NCI-H1417 (cell line): ENCODE measurements at regions not wholly inside any gene's neighbourhood (a gene's known extent, or its start where the extent isn't known, plus 50 kb on each side); places are given as distances from the start of the nearest gene placed in this dataset.
"Not testable (repeated sequence)": the region's sequence is repeated elsewhere in the genome, so short reads cannot be mapped to it uniquely, and the experiment has no call there.

Experiments
- DNase-seq, 3 experiments: peaks; one replicate each; lab custom pipeline; 2025; lab: John Stamatoyannopoulos, UW

DNA sequence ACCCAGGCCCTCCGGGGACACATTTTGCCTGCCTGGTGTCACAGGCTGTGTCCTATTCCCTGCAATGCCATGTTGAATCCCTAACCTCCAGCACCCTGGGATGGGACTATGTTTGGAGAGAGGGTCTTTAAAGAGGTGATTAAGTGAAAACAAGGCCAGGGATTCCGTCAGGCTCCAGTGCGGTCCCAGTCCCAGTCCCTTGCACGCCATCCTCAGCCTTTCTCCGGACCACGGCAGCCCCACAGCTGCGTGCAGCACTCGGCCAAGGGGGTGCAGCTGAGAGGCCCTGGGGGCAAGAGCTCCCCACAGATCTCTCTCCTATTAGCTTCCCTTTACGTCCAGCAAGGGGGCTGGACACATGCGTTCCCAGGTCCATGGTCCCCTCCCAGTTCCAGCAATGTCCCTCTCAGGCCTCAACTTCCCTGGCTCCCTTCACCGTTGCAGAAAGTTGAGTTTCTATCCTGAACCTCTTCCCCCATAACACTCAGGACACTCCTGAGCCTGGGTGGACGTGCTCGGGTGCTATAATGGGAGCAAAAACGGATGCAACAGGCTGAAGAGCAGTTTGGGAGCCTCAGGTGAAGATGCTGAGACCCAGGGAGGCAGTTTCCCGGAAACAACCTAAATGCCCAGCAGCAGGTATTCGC is 1422.7 kb downstream of the BRD1 start:
- DNase-seq, result no peak

DNA sequence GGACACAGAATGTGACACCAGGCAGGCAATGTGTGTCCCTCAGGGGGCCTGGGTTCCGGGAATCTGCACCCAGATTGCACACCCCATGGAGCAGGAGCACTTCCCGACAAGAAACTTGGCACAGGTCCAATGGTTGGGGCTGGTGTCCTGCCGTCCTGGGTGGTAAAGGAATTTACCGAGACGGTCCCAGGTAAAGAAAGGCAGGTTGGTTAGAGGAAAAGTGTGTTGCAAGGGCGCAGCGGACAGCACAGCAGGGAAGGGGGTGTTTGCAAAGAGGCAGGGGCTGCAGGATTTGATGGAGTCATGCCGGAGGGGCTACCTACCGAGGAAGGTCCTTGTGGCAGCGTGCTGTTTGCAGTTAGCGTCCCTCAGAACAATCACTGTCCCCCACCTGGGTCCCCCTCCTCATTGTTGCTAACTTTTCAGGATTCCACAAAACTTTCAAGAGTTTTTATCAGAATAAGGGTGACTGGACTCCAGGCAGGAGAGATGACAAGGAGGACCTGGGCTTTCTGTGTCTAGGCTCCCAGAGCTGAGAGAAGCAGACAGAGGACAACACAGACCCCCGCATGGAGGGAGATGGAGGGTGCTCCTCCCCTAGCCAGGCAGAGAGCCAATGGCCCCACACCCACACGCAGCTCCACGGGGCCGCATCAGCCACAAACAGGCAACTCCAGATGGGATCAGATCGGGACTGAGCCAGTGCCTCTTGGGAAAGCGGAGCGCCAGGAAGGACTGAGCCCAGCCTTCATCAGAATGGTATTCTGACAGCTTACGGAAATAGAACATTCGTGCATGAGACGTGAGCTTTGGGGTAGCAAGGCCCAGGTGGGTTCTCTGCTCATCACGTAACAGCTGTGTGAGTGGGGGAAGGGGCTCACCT is 1423.9 kb downstream of the BRD1 start:
- no peak for DNase-seq

DNA sequence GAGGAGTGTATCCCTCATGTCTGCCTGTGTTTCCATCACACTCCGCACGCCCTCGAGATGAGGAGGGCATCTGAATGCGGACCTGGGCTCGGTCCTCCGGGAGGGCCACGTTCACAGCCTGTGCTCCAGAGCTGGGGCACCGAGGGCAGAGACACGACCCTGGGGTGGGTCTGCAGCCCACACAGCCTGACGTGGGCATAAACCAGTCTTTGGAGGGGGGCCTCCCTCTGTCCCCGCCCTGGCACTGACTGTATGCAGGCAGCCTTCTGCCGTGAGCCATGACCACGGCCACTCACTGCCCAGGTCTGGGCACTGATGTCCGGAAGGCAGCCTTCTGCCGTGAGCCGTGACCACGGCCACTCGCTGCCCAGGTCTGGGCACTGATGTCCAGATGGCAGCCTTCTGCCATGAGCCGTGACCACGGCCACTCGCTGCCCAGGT is 1425.1 kb downstream of the BRD1 start:
- DNase-seq, result no peak

DNA sequence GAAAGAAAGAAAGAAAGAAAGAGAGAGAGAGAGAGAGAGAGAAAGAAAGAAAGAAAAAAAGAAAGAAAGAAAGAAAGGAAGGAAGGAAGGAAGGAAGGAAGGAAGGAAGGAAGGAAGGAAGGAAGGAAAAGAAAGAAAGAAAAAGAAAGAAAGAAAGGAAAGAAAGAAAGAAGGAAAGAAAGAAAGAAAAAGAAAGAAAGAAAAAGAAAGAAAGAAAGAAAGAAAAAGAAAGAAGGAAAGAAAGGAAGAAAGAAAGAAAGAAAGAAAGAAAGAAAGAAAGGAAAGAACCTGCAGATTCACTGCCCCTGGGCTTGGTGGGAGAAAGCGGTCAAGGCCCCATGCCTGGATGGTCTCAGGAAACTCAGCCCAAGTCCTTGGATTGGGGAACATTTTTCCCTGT is 1426.2 kb downstream of the BRD1 start:
- not testable (repeated sequence) for DNase-seq

DNA sequence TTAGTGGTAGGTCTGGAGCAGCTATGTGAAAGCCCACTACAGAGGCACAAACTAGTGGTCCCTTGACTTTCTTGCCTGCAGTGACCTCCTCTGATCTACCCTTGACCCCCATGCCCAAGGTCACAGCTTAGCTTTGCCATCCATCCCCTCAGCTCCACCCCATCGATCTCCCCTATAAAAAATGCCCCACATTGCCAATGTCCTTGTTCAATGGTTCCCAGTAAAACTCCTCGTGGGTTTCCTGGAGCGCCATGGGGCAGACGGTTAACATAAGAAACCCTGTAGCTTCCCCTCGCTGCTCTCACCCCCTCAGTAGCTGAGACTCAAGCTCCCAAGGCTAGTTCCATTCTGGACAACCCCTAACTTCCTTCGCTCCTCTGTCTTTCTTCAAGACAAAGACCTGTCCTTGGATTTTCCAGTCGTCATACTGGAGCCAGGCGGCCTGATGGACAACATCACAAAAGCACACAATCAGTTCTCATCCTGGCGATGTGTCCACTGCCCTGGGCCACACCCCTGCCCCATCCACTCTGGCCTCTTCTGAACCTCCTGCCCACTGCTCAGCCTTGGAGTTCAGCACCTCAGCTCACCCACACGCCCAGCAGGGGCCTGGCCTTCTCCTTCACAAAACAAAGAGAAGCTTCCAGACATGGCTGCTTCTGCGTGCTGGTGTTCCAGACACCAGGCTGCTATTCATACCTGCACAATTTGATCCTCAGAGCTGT is 1429.3 kb downstream of the BRD1 start:
- DNase-seq, result no peak

DNA sequence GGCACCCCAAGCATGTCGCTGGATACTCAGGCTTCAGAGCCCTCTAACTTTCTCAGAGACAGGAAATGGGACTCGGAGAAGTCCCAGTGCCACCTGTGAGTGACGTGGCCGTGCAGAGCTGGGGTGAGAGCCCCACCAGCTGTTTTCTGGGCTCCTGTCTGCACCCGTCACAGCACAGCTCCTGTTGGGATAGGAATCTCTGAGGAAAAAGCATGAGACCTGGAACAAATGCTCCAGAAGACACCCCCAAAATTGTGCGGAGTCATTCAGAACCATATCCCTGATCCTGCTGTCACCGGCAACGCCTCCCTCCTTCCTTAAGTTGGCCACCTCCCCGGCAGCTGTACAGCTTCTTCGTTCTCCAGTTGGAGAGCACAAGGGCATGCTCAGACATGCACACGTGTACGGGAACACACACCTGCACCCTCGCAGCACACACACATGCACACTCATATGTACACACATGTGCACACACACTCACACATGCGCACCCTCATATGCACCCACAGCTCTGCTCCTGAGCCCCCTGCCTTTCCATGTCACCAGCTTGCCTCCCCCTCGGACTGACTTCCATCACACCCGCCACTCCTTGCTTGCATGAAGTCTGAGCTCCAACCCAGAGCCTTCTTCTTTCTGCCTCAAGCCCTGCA is 1430.0 kb downstream of the BRD1 start:
- DNase-seq, result no peak

GRCh38 chr22:48396785-48397530 is 1430.7 kb downstream of the BRD1 start:
- DNase-seq, result no peak

DNA sequence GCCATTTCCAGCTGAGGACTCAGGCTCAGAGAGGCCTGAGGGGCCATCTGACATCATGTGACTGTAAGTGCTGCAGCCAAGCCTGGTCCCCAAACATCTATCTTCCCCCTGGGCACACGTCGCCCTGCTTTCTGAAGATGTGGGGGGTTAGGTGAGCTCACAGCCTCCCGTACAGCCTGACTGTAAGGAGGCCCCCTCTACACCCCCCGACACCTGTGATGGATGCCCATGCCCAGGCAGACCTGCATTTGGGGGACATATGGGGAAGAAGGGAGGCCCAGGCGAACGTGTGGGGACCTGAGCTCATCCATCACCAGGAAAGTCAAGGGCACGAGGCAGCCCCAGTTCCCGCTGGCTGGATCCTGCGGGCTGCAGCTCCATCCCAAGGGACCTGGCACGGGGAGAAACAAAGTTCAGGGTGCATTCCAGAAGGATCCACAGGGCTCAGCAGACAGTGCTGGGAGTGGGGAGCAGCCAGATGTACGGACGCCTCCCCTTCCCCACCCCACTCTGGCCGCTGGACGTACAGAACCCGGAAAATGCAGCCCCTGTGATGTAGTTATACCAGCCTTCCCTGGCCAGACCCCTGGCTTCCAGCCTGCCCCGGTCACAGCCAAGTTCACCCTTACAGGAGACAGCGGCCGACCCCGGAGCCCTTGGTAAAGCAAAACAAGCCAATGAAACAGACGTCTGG is 1431.4 kb downstream of the BRD1 start:
- no peak for DNase-seq

- DNase-seq, result no peak
Observed at GRCh38 chr22:48395201-48395600, 1432.5 kb downstream of the BRD1 start.

GRCh38 chr22:48394787-48395186 is 1432.9 kb downstream of the BRD1 start:
- no peak for DNase-seq

- DNase-seq, result no peak
Observed at GRCh38 chr22:48393885-48394284, 1433.8 kb downstream of the BRD1 start.

- DNase-seq, result no peak
Observed at GRCh38 chr22:48393041-48393370, 1434.7 kb downstream of the BRD1 start.

DNA sequence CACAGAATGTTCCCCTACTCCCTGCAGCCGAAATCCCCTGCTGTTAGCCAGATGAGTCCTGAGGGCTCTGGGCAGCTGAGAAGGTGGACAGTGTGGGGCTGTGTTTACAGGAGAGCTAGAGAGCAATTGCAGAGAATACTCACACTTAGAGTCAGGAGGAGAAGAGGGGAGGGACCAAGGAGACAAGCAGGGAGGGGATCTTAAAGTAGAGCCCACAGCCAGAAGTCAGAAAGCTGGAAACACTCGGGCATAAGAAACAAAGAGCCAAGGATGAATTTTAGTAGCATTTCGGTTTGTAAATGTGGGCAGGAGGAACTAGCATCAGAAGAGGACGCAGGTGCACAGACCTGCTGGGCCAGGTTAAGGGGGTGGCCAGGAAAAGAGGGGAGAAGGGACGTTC is 1435.9 kb downstream of the BRD1 start:
- peak in 1 of 3 experiments; percentile 18 for DNase-seq

DNA sequence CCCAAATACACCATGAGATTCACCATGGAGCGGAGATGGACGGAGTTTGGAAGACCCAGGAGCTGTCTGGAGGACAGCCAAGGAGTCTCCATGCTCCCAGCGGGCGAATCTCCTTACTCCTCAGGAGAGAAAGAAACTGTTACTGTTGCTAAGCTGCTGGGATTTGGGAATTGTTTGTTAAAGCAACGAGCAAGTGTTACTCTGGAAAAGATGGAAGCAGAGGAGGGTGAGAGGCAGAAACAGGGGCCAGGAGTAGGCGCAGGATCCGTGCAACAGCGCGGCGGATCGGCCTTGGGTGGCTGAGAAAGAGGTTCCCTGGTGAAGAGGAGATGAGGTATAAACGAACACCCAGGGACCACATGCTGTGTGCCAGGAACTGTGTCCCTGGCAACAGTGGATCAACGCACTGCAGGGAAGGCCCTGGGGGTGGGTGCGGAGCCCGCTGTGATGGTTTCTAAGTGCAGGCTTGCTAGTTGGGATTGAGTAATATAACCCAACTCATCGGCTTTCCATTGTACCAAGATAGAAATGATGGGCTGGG is 1436.4 kb downstream of the BRD1 start:
- peak in 2 of 3 experiments; percentile 2 to 47 for DNase-seq

- DNase-seq, result no peak
Observed at GRCh38 chr22:48389916-48390315, 1437.8 kb downstream of the BRD1 start.

DNA sequence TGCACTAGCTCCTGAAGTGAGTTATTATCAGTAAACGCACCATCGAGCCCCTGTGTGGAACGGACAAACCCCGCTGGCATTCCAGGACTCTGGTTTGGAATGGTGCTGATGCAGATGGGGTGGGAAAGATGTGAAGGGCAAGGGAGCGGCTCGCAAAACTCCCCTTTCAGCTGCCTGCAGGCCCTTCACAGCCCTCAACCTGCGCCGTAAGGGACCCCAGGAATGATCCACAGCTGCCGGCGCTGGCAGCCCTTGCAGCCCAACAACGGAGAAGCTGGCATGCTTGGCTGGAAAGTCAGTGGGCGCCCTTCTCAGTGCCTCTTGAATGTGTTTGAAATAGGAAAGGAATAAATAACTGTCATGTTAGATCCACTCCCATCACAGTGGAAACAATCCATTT is 1445.5 kb downstream of the BRD1 start:
- no peak for DNase-seq

DNA sequence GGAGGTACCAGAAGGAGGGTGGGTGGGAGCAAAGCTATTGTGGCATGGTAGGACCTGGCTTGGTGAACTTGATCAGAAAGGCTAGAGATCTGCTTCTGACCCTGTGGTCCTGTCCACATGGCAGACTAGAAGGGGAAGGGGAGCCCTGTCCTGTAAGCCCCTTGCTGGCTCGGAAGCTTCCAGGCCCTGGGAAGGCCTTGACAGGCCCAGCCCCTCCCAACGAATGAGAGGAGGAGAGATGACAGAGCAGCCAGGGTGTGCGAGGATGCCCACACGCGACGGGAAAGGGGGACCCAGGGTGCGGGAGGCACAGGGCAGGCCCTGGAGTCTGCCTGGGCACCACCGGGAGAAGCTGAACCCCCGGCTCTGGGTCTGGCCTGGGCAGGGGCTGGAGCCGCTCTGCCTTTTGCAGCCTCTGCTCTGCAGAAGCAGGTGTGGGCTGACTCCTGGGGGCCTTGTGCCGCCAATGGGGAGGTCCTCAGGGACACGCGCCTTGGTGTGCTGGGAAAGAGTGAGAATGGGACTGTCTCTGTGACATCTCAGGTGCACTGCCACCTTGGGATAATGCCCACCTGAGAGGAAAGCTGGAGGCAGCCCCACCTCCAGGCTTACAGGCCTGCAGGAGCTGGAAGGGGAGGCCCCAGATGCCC is 1447.5 kb downstream of the BRD1 start:
- no peak for DNase-seq

DNA sequence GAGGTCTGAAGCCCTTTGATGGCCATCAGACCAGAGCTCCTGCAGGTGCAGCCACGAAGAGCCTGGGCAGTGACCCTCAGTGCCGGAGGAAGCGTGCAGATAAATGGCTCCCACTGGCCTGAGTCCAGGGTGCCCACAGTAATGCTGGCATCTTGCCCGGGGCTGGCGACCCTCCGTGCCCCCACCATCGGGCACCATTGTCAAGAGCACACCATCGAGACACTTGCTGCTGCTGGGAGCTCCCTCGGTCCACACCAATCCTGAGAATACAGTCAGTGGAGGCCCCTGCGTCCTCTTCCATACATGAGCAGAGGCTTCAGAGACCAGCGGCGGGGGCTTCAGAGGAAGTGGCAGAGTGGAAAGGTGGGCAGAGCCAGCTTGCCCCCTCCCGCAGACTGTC is 1448.3 kb downstream of the BRD1 start:
- DNase-seq, result no peak

- no peak for DNase-seq
Observed at GRCh38 chr22:48378673-48379072, 1449.0 kb downstream of the BRD1 start.
